ENCODE measurements at regions not wholly inside any gene's neighbourhood (a gene's known extent, or its start where the extent isn't known, plus 50 kb on each side); places are given as distances from the start of the nearest gene placed in this dataset.

GRCh38 chr10:32169556-32169955 is 113.3 kb upstream of the KIF5B start:
- no peak for DNase-seq (ENCODE audit: low spot score)

GRCh38 chr10:32167450-32167849 is 111.2 kb upstream of the KIF5B start:
- no peak for DNase-seq (ENCODE audit: low spot score)

- DNase-seq (ENCODE audit: low spot score), result no peak
Observed at GRCh38 chr10:32166365-32166764, 110.1 kb upstream of the KIF5B start.

GRCh38 chr10:32163762-32164148 is 107.5 kb upstream of the KIF5B start:
- DNase-seq (ENCODE audit: low spot score), result no peak

- no peak for DNase-seq (ENCODE audit: low spot score)
Observed at GRCh38 chr10:32163071-32163761, 107.0 kb upstream of the KIF5B start.

GRCh38 chr10:32161586-32161985 is 105.4 kb upstream of the KIF5B start:
- DNase-seq (ENCODE audit: low spot score), result no peak

- DNase-seq (ENCODE audit: low spot score), result no peak
Observed at GRCh38 chr10:32160864-32161263, 104.6 kb upstream of the KIF5B start.

GRCh38 chr10:32159264-32159663 is 103.0 kb upstream of the KIF5B start:
- no peak for DNase-seq (ENCODE audit: low spot score)

- no peak for DNase-seq (ENCODE audit: low spot score)
Observed at GRCh38 chr10:32156031-32156495, 99.8 kb upstream of the KIF5B start.

GRCh38 chr10:32155075-32155516 is 98.9 kb upstream of the KIF5B start:
- DNase-seq (ENCODE audit: low spot score), result no peak

GRCh38 chr10:32153931-32154330 is 97.7 kb upstream of the KIF5B start:
- DNase-seq (ENCODE audit: low spot score), result no peak

GRCh38 chr10:32153252-32153651 is 97.0 kb upstream of the KIF5B start:
- DNase-seq (ENCODE audit: low spot score), result no peak

GRCh38 chr10:32151871-32152270 is 95.6 kb upstream of the KIF5B start:
- DNase-seq (ENCODE audit: low spot score), result no peak

GRCh38 chr10:32150532-32151101 is 94.4 kb upstream of the KIF5B start:
- no peak for DNase-seq (ENCODE audit: low spot score)

GRCh38 chr10:32149252-32149955 is 93.2 kb upstream of the KIF5B start:
- DNase-seq (ENCODE audit: low spot score), result peak; percentile 28

GRCh38 chr10:32148864-32149251 is 92.6 kb upstream of the KIF5B start:
- DNase-seq (ENCODE audit: low spot score), result no peak

- no peak for DNase-seq (ENCODE audit: low spot score)
Observed at GRCh38 chr10:32147730-32148129, 91.5 kb upstream of the KIF5B start.

GRCh38 chr10:32146166-32146565 is 89.9 kb upstream of the KIF5B start:
- DNase-seq (ENCODE audit: low spot score), result no peak

- no peak for DNase-seq (ENCODE audit: low spot score)
Observed at GRCh38 chr10:32144817-32145688, 88.8 kb upstream of the KIF5B start.

GRCh38 chr10:32143302-32143847 is 87.2 kb upstream of the KIF5B start:
- DNase-seq (ENCODE audit: low spot score), result no peak

- DNase-seq (ENCODE audit: low spot score), result no peak
Observed at GRCh38 chr10:32142646-32143045, 86.4 kb upstream of the KIF5B start.
